Spleen (tissue), 11 donors: ENCODE measurements at regions not wholly inside any gene's neighbourhood (a gene's known extent, or its start where the extent isn't known, plus 50 kb on each side); places are given as distances from the start of the nearest gene placed in this dataset.

Source experiments
- DNase-seq: peaks from one replicate; pipeline ENCODE4 v3.0.0-alpha.2; 2020
- H3K27ac ChIP-seq, 8 donors: fragments of 200-600 bp; sonication (generic) in 7 of 8; 1 replicate in 4 of 8; 2 replicates in 4 of 8; pipeline versions ENCODE4 v1.5.0 to v1.8.0; 2016 to 2021; ENCODE audit warnings: inconsistent platforms in 4 of 8, mild to moderate bottlenecking in 4 of 8, moderate library complexity in 1 of 8
- H3K27me3 ChIP-seq, 7 donors: fragments of 200-600 bp; sonication (generic) in 6 of 7; replicated peaks in 1 of 7; 1 replicate in 4 of 7; 2 replicates in 3 of 7; pipeline versions ENCODE4 v1.5.0 to v1.8.0; 2016 to 2021; ENCODE audit warnings: inconsistent platforms in 3 of 7, mild to moderate bottlenecking in 1 of 7
- H3K36me3 ChIP-seq, 6 donors: fragments of 200-600 bp; sonication (generic) in 5 of 6; 1 replicate in 4 of 6; 2 replicates in 2 of 6; pipeline versions ENCODE4 v1.5.0 to v1.8.0; 2016 to 2021; ENCODE audit warnings: inconsistent platforms in 2 of 6
- H3K4me1 ChIP-seq, 6 donors: fragments of 200-600 bp; sonication (generic) in 5 of 6; 1 replicate in 3 of 6; 2 replicates in 3 of 6; pipeline versions ENCODE4 v1.5.0 to v1.8.0; 2016 to 2021; ENCODE audit warnings: inconsistent platforms in 3 of 6
- H3K4me3 ChIP-seq, 8 donors: fragments of 200-600 bp; sonication (generic) in 7 of 8; 1 replicate in 4 of 8; 2 replicates in 4 of 8; pipeline versions ENCODE4 v1.5.0 to v1.8.0; 2016 to 2021; ENCODE audit warnings: inconsistent platforms in 4 of 8, mild to moderate bottlenecking in 4 of 8, moderate library complexity in 2 of 8
- H3K9me3 ChIP-seq, 8 donors: fragments of 200-600 bp; sonication (generic) in 7 of 8; 1 replicate in 4 of 8; 2 replicates in 4 of 8; pipeline versions ENCODE4 v1.5.0 to v1.8.0; 2016 to 2021; ENCODE audit warnings: inconsistent platforms in 4 of 8
- POLR2A ChIP-seq, 3 donors: fragments of 450-650 bp; IDR thresholded peaks; one replicate each; pipeline ENCODE4 v1.5.1; 2017; ENCODE audit warnings: antibody characterized with exemption in 3 of 3, mild to moderate bottlenecking in 1 of 3
- POLR2AphosphoS5 ChIP-seq, 3 donors: sonication (generic); formaldehyde crosslinking; IDR thresholded peaks; one replicate each; pipeline ENCODE4 v1.5.1; 2017; ENCODE audit warnings: antibody characterized with exemption in 3 of 3
- WGBS, 5 donors: extraction: QIAGEN DNeasy Blood & Tissue Kit in 3 of 5; methylation state at CpG; one replicate each; pipeline versions ENCODE4 v1.1.5 to v1.1.7; 2013 to 2018; 5-methylcytosine and 5-hydroxymethylcytosine counted together
- intact Hi-C: fragments of 100-400 bp; cut with DNase I; formaldehyde crosslinking; loops from one replicate; pipeline ENCODE4 v1.15.0; 2023; ENCODE audit warnings: low total_unique reads
- TF ChIP-seq, protein P1 (sequence below), 11 experiments: fragments of 200-600 bp in 7 of 11; fragments of 450-650 bp in 4 of 11; sonication (generic) in 4 of 11; IDR thresholded peaks in 8 of 11; conservative IDR thresholded peaks in 3 of 11; 1 replicate in 7 of 11; 2 replicates in 4 of 11; pipeline versions ENCODE4 v1.4.0 to v1.8.0; 2016 to 2021; ENCODE audit warnings: antibody characterized with exemption in 11 of 11, inconsistent platforms in 4 of 11, mild to moderate bottlenecking in 1 of 11
- donor health status: healthy with polysubstance abuse.
- donor health status: DM: no; HTN: no; CAD: no; lungs with moderate emphysema.
- donor health status: DM: no; HTN: no; CAD: no.
- donor health status: Bipolar disorder and iron deficiency.
- donor health status: healthy.
- donor health status: DM: no; HTN: no; CAD: no.
- donor health status: DM: yes; HTN: yes; CAD: no.

GRCh38 chr4:187602339-187603092, 393.1 kb upstream of the ZFP42 start:
- H3K36me3 ChIP-seq = no peaks in the 10 kb centered on the region
- WGBS, 5 donors = 31 to 49% (median 42%) methylated on average over 11 of the region's 11 CpGs
- no peak overlapping the region for H3K4me3 ChIP-seq
- TF ChIP-seq POLR2AphosphoS5 (IDR thresholded peaks at IDR 0.05) = no peak
- TF ChIP-seq, protein P1, sequence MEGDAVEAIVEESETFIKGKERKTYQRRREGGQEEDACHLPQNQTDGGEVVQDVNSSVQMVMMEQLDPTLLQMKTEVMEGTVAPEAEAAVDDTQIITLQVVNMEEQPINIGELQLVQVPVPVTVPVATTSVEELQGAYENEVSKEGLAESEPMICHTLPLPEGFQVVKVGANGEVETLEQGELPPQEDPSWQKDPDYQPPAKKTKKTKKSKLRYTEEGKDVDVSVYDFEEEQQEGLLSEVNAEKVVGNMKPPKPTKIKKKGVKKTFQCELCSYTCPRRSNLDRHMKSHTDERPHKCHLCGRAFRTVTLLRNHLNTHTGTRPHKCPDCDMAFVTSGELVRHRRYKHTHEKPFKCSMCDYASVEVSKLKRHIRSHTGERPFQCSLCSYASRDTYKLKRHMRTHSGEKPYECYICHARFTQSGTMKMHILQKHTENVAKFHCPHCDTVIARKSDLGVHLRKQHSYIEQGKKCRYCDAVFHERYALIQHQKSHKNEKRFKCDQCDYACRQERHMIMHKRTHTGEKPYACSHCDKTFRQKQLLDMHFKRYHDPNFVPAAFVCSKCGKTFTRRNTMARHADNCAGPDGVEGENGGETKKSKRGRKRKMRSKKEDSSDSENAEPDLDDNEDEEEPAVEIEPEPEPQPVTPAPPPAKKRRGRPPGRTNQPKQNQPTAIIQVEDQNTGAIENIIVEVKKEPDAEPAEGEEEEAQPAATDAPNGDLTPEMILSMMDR (IDR thresholded peaks at IDR 0.05 in 8 of 11, conservative IDR thresholded peaks at IDR 0.05 in 3 of 11) = no peak
- no peak for TF ChIP-seq POLR2A (IDR thresholded peaks at IDR 0.05)
- no peak for DNase-seq
- H3K9me3 ChIP-seq = no peaks in the 10 kb centered on the region
- intact Hi-C loops = no loop called here
- H3K27ac ChIP-seq = no peak overlapping the region
- H3K4me1 ChIP-seq = no peaks in the 10 kb centered on the region
- peaks cover 0 to 6% (median 0%) of the 10 kb centered on the region in 7 donors for H3K27me3 ChIP-seq

DNA sequence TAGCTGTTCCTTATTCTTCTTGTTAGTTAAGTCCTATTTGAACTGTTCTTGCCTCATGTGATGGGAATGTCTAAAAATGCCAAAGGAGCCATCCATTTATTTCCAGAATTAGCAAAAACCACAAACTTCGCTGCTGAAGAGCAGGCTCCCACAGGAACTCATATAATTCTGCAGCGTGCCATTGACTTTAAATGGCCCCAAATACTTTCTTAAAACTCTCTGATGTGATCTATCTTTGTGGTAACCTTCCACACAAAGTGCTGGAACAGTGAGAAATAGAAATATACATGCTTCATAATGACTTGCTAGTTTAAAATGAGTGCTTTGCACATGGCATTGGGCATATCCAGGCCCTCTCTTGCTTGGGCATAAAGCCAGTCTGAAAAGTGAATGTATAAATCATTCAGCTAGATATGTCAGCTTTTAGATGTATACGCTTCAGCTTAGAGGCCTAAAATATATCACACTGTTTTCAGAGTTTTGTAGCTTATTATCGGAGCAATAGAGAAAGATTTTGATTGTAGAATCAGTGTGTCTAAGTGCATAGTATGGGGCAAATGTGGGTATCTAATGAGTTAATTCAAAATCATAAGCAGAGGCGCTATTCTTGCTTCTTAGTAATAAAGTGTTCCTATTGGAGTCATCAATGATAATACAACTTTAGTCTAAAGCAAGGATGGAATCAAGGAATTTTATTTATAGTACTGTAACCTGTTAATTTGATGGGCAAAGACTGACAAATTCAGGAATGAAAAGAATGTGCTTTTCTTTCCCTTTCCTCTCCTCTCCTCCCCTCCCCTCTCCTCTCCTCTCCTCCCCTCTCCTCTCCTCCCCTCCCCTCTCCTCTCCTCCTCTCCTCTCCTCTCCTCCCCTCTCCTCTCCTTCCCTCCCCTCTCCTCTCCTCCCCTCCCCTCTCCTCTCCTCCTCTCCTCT, 392.2 kb upstream of the ZFP42 start:
- no peak for DNase-seq
- TF ChIP-seq POLR2A (IDR thresholded peaks at IDR 0.05) = no peak
- TF ChIP-seq, protein P1 (IDR thresholded peaks at IDR 0.05 in 8 of 11, conservative IDR thresholded peaks at IDR 0.05 in 3 of 11) = no peak
- TF ChIP-seq POLR2AphosphoS5 (IDR thresholded peaks at IDR 0.05) = no peak
- Histone ChIP-seq H3K27ac (no peak overlapping the region), H3K9me3 (no peaks in the 10 kb centered on the region), H3K36me3 (no peaks in the 10 kb centered on the region), H3K27me3 (peaks cover 0 to 6% (median 0%) of the 10 kb centered on the region in 7 donors), H3K4me1 (no peaks in the 10 kb centered on the region), H3K4me3 (no peak overlapping the region)
- WGBS, 5 donors = 69 to 81% (median 75%) methylated on average over 5 of the region's 5 CpGs
- intact Hi-C loops = no loop called here

- 49 to 61% (median 56%) methylated on average over 9 of the region's 9 CpGs for WGBS, 5 donors
- peaks cover 0 to 6% (median 0%) of the 10 kb centered on the region in 7 donors for H3K27me3 ChIP-seq
- intact Hi-C loops = no loop called here
- TF ChIP-seq POLR2AphosphoS5 (IDR thresholded peaks at IDR 0.05) = no peak
- TF ChIP-seq POLR2A (IDR thresholded peaks at IDR 0.05) = no peak
- TF ChIP-seq, protein P1 (IDR thresholded peaks at IDR 0.05 in 8 of 11, conservative IDR thresholded peaks at IDR 0.05 in 3 of 11) = no peak
- no peaks in the 10 kb centered on the region for H3K36me3 ChIP-seq
- no peak overlapping the region for H3K4me3 ChIP-seq
- no peak overlapping the region for H3K27ac ChIP-seq
- no peaks in the 10 kb centered on the region for H3K4me1 ChIP-seq
- H3K9me3 ChIP-seq = no peaks in the 10 kb centered on the region
- DNase-seq = no peak
Measured at GRCh38 chr4:187604984-187605383, 390.6 kb upstream of the ZFP42 start.

DNA sequence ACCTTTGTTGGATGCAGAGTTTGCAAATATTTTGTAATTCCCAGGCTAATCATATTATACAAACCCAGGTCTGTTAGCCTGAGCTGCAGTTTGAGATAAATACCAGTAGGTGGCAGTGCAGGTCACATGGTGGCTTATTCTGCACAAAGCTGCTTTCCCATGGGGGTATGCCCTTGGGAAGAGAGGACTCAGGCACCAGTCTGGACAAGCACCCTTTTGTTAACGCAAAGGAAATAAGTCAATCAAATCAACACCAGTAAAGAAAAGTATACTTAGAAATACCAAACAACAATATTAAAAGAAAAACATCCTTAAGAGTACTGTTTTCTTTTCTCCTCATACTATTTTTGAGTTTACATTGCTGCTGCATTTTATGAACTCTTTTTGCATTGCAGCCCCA, 389.0 kb upstream of the ZFP42 start:
- intact Hi-C loops = no loop called here
- TF ChIP-seq, protein P1 (IDR thresholded peaks at IDR 0.05 in 8 of 11, conservative IDR thresholded peaks at IDR 0.05 in 3 of 11) = peak in 9 of 11 experiments; percentile 27 to 76 (median 64)
- no peak for TF ChIP-seq POLR2A (IDR thresholded peaks at IDR 0.05)
- no peak for DNase-seq
- H3K36me3 ChIP-seq = no peaks in the 10 kb centered on the region
- WGBS, 5 donors = 46 to 55% (median 48%) methylated on average over 1 of the region's 1 CpG
- H3K27ac ChIP-seq = no peak overlapping the region
- H3K4me3 ChIP-seq = no peak overlapping the region
- H3K27me3 ChIP-seq = peaks cover 0 to 6% (median 0%) of the 10 kb centered on the region in 7 donors
- no peaks in the 10 kb centered on the region for H3K4me1 ChIP-seq
- no peaks in the 10 kb centered on the region for H3K9me3 ChIP-seq
